Panc1 (cell line): ENCODE measurements at regions not wholly inside any gene's neighbourhood (a gene's known extent, or its start where the extent isn't known, plus 50 kb on each side); places are given as distances from the start of the nearest gene placed in this dataset.

ENCODE experiments used
- ATAC-seq: fragments of 200-7000 bp; cut with Tn5 transposase; 2 replicates; pipeline ENCODE4 v1.9.1; 2020; ENCODE audit warnings: mild to moderate bottlenecking, moderate library complexity
- BruUV-seq: library from RNA; stranded (reverse); fragments of 400-500 nt; replicated peaks from 2 replicates; lab custom pipeline; 2021; lab: Mats Ljungman, UMichigan
- CTCF ChIA-PET: fragments of 300-600 bp; sonication (Branson Sonifier 250); formaldehyde crosslinking; loops from one replicate; lab custom pipeline; 2022; ENCODE audit warnings: antibody characterized with exemption; lab: Charles Lee
- POLR2A ChIA-PET: fragments of 300-600 bp; sonication (Branson Sonifier 250); formaldehyde crosslinking; loops from one replicate; lab custom pipeline; 2022; ENCODE audit warnings: antibody characterized with exemption; lab: Charles Lee
- DNase-seq: peaks from one replicate; pipeline ENCODE4 v3.0.0-alpha.2; 2010; ENCODE audit warnings: low read depth, low spot score
- H3K27ac ChIP-seq: 2 replicates; pipeline ENCODE4 v1.5.1; 2011; ENCODE audit warnings: mild to moderate bottlenecking, low read length, inconsistent platforms
- H3K27me3 ChIP-seq: fragments of 200-500 bp; sonication (Bioruptor generic); 2 replicates; pipeline ENCODE4 v1.6.0; 2014; ENCODE audit warnings: low read length, inconsistent platforms; ENCODE audit not compliant: control insufficient read depth, insufficient read depth
- H3K36me3 ChIP-seq: fragments of 200-500 bp; sonication (Bioruptor generic); 2 replicates; pipeline ENCODE4 v1.5.1; 2014; ENCODE audit warnings: inconsistent platforms, mild to moderate bottlenecking, low read length, moderate library complexity; ENCODE audit not compliant: control insufficient read depth, insufficient read depth
- H3K4me1 ChIP-seq: 2 replicates; pipeline ENCODE4 v1.5.1; 2011; ENCODE audit warnings: inconsistent platforms, mild to moderate bottlenecking, low read length, moderate library complexity; ENCODE audit not compliant: control insufficient read depth, insufficient read depth
- H3K4me3 ChIP-seq, 2 experiments: 2 replicates each; pipeline ENCODE4 v1.5.1; 2011 to 2012; ENCODE audit warnings: low read depth in 2 of 2, low read length in 2 of 2, mild to moderate bottlenecking in 2 of 2, inconsistent platforms in 1 of 2, moderate library complexity in 1 of 2
- H3K9me3 ChIP-seq: fragments of 200-500 bp; sonication (Bioruptor generic); 2 replicates; pipeline ENCODE4 v1.5.1; 2014; ENCODE audit warnings: low read depth, mild to moderate bottlenecking, inconsistent platforms, low read length, moderate library complexity; ENCODE audit not compliant: control insufficient read depth, insufficient read depth
- CTCF ChIP-seq: fragments of 450-650 bp; IDR thresholded peaks from 2 replicates; pipeline ENCODE4 v1.5.1; 2017; ENCODE audit warnings: mild to moderate bottlenecking
- POLR2AphosphoS5 ChIP-seq: IDR thresholded peaks from 2 replicates; pipeline ENCODE4 v1.6.1; 2012; ENCODE audit warnings: mild to moderate bottlenecking, low read depth, low read length, moderate library complexity
- SIN3A ChIP-seq: IDR thresholded peaks from 2 replicates; pipeline ENCODE4 v1.6.1; 2012; ENCODE audit warnings: low read depth, mild to moderate bottlenecking, low read length, moderate library complexity, borderline replicate concordance; ENCODE audit not compliant: insufficient read depth
- TCF7L2 ChIP-seq: IDR thresholded peaks from 2 replicates; pipeline ENCODE4 v1.6.1; 2011; ENCODE audit warnings: mild to moderate bottlenecking, low read depth, low read length, inconsistent platforms
- in situ Hi-C: cut with HindIII; loops from 2 replicates; pipeline ENCODE4 v1.10.0; 2016; ENCODE audit warnings: low sequenced_read_pairs, low pct_unique_long_range_greater_than_20kb
- intact Hi-C: fragments of 100-400 bp; cut with micrococcal nuclease; formaldehyde crosslinking; loops from one replicate; pipeline ENCODE4 v1.10.0; 2022; ENCODE audit not compliant: unreplicated experiment
- TF ChIP-seq, protein P1 (sequence below), 2 experiments: IDR thresholded peaks; 2 replicates each; pipeline ENCODE4 v1.6.1; 2011 to 2012; ENCODE audit warnings: low read depth in 2 of 2, control low read depth in 1 of 2, low read length in 1 of 2, mild to moderate bottlenecking in 1 of 2, moderate library complexity in 1 of 2; ENCODE audit not compliant: insufficient read depth in 1 of 2

DNA sequence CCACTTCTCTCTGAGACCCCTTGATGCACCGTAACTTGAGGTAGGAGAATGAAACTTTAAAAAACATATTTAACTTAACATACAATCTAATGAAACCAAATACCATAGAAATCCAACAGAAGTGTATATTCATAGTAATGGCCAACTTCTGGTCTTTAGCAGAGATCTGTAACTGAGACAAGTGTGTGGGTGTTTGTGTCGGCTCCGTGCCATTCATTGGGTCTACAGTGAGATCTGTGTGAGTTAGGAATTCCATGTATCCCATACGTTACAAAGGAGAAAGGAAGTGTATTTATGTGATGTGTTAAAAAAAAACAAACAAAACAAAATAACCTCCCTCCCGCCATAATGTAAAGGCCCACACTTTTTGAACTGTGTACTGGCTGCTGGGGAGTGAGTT is 348.0 kb upstream of the NR3C2 start:
- H3K27ac ChIP-seq: no peak overlapping the region
- in situ Hi-C loops: no loop called here
- intact Hi-C loops: no loop called here
- no peak for TF ChIP-seq SIN3A
- no peak for TF ChIP-seq CTCF
- TF ChIP-seq POLR2AphosphoS5: no peak
- TF ChIP-seq, protein P1, sequence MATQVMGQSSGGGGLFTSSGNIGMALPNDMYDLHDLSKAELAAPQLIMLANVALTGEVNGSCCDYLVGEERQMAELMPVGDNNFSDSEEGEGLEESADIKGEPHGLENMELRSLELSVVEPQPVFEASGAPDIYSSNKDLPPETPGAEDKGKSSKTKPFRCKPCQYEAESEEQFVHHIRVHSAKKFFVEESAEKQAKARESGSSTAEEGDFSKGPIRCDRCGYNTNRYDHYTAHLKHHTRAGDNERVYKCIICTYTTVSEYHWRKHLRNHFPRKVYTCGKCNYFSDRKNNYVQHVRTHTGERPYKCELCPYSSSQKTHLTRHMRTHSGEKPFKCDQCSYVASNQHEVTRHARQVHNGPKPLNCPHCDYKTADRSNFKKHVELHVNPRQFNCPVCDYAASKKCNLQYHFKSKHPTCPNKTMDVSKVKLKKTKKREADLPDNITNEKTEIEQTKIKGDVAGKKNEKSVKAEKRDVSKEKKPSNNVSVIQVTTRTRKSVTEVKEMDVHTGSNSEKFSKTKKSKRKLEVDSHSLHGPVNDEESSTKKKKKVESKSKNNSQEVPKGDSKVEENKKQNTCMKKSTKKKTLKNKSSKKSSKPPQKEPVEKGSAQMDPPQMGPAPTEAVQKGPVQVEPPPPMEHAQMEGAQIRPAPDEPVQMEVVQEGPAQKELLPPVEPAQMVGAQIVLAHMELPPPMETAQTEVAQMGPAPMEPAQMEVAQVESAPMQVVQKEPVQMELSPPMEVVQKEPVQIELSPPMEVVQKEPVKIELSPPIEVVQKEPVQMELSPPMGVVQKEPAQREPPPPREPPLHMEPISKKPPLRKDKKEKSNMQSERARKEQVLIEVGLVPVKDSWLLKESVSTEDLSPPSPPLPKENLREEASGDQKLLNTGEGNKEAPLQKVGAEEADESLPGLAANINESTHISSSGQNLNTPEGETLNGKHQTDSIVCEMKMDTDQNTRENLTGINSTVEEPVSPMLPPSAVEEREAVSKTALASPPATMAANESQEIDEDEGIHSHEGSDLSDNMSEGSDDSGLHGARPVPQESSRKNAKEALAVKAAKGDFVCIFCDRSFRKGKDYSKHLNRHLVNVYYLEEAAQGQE (IDR thresholded peaks at IDR 0.05; ENCODE audit: insufficient read depth in 1 of 2, low read depth in 2 of 2, low read length in 1 of 2): no peak
- H3K4me3 ChIP-seq: no peak overlapping the region
- ChIA-PET CTCF (no interaction called here), POLR2A (no interaction called here)
- DNase-seq (no peak), ATAC-seq (no peak)
- no peaks in the 10 kb centered on the region for H3K9me3 ChIP-seq
- H3K4me1 ChIP-seq: no peaks in the 10 kb centered on the region
- no peaks in the 10 kb centered on the region for H3K27me3 ChIP-seq
- no peaks in the 10 kb centered on the region for H3K36me3 ChIP-seq
- no TSS peak for BruUV-seq

DNA sequence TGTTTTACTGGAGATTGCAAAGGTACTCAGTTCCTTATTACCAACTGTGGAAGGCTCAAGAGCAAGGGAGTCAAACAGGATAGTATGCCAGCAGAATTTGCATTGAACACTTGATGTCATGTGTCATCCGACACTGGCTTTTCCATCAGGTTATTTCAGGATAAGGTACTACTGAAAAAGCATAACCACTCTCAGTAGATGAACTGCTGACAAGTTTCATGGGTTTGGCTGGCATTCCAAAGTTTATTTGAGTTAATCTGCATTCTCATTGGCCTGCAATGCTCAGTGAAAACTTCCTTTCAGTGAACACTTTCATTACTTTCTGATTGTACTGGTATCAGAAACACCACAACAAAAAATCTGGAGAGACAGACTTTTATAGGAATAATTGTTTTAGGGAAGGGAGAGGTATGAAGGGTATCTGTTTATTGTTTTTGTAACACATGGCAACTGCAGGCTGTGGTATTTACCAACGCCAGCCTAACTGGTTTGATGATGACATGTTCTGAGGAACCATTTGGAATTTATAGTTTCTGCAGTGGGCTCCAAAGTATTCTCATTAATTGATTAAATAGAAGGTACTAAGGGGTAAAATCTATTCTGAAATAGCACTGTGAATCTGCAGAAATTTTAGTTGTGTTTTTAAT is 345.7 kb upstream of the NR3C2 start:
- Histone ChIP-seq H3K4me1 (no peaks in the 10 kb centered on the region), H3K36me3 (no peaks in the 10 kb centered on the region), H3K27me3 (no peaks in the 10 kb centered on the region), H3K27ac (no peak overlapping the region), H3K9me3 (no peaks in the 10 kb centered on the region), H3K4me3 (no peak overlapping the region)
- in situ Hi-C loops: no loop called here
- CTCF ChIA-PET: interaction anchor here (0.7 kb wide), 1 partner anchor 339 kb away, joined by 3 read pairs; no protein-coding TSS in a partner anchor
- no peak for TF ChIP-seq SIN3A
- no peak for TF ChIP-seq CTCF
- TF ChIP-seq, protein P1 (IDR thresholded peaks at IDR 0.05; ENCODE audit: insufficient read depth in 1 of 2, low read depth in 2 of 2, low read length in 1 of 2): no peak
- TF ChIP-seq TCF7L2: no peak
- TF ChIP-seq POLR2AphosphoS5: no peak
- intact Hi-C loops: no loop called here
- no peak for ATAC-seq
- BruUV-seq: no TSS peak
- DNase-seq: no peak
- POLR2A ChIA-PET: no interaction called here
